ENCODE measurements at regions not wholly inside any gene's neighbourhood (a gene's known extent, or its start where the extent isn't known, plus 50 kb on each side); places are given as distances from the start of the nearest gene placed in this dataset.

DNA sequence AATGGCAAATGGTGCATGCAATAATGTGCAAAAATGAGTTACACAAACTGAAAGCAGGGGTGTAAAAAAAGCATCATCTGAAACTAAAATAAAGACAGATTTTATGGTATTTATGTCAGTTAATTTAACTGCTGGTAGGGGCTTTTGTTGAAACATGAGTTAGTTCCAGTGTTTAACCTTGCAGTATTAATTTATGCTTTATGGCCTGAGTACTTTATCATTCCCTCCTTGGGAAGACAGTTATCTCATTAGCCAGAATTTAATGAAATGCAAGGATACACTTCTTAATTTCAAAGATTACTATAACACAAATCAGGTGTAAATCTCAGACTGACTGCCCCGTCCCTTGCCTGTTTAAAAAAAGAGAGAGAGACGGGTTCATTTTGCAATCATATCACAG, 240.1 kb upstream of the MEIS2 start:
- Histone ChIP-seq H3K36me3 (no peaks in the 10 kb centered on the region), H3K27ac (no peak overlapping the region), H3K4me3 (no peak overlapping the region), H3K4me1 (no peaks in the 10 kb centered on the region), H3K27me3 (no peaks in the 10 kb centered on the region), H3K9me3 (replicated peaks) (no peaks in the 10 kb centered on the region)
- no peak for DNase-seq

DNA sequence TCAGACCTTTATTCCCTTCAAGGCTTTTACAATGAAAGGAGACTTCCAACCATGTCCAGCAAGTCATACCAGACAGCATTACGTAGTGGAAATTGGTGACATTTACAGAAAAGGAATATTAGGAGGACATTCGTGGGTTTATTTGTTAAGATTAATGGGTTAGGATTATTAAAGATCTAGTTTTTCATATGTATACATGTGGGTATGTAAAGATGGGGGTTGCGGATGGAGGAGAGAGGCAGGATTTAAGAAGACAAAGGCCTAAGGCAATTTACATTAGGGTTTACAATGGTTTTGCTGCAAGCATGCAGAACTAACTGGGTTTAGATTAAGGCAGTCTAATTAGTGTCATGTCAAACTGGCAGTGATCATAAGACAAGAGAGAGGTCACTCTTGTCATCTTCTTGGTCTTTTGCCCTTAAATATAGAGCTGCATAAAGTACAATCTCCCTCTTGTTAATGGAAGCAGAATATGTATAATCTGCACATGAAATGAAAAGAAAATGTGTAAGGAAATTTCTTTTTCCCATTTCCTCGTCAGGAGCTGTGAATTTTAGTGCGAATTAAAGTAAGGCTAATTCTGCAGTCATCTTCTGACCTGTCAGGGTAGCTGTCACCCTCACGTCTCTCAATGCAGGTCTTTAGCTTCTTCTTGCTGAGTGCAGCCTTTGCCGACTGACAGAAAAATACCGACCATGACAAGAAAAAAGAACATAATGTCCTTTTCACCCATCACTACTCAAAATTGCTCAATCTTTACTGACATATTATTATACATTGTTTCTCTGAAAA, 258.9 kb upstream of the MEIS2 start:
- Histone ChIP-seq H3K36me3 (no peaks in the 10 kb centered on the region), H3K4me3 (no peak overlapping the region), H3K27me3 (no peaks in the 10 kb centered on the region), H3K4me1 (no peaks in the 10 kb centered on the region), H3K27ac (no peak overlapping the region), H3K9me3 (replicated peaks) (no peaks in the 10 kb centered on the region)
- DNase-seq = no peak

DNA sequence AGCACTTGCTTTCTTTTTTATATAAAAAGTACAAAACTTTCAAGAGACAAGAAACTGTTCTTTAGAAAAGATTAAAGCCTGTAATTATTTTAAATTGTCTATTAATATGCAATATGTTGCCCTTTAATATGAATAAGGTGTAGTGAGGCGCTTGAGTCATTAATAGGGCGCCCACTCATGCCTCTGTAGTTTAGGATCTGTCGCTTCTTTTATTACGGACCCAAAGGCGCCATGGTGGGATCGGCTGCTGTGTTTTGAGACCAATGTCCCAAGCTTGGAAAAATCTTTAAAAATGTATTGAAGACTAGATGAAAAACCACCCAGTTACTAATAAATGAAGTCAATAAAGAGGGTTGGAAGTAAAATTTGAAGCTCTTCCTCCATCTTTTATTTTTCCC, 259.5 kb upstream of the MEIS2 start:
- no peak for DNase-seq
- Histone ChIP-seq H3K36me3 (no peaks in the 10 kb centered on the region), H3K27ac (no peak overlapping the region), H3K9me3 (replicated peaks) (no peaks in the 10 kb centered on the region), H3K27me3 (no peaks in the 10 kb centered on the region), H3K4me1 (no peaks in the 10 kb centered on the region), H3K4me3 (no peak overlapping the region)

DNA sequence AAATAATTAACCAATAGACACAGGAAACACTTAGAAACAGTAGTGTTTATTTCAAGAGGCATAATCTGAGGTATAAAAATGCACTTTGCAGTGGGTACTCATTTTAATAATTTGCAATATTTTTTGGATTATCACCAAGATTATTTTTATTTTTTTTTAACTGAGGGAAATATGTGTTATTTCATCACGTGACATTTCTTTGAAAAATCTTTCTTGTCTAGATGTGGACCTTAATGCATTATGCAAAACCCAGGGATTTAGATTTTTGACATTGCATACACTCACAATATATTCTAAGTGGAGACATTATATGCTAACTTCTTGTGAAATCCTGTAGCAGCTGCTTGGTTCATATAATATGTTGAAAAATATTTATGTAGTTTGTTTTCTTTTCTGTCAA, 260.4 kb upstream of the MEIS2 start:
- H3K9me3 ChIP-seq (replicated peaks) = no peaks in the 10 kb centered on the region
- no peak overlapping the region for H3K4me3 ChIP-seq
- H3K36me3 ChIP-seq = no peaks in the 10 kb centered on the region
- H3K27ac ChIP-seq = no peak overlapping the region
- no peaks in the 10 kb centered on the region for H3K27me3 ChIP-seq
- no peak for DNase-seq
- H3K4me1 ChIP-seq = no peaks in the 10 kb centered on the region

DNA sequence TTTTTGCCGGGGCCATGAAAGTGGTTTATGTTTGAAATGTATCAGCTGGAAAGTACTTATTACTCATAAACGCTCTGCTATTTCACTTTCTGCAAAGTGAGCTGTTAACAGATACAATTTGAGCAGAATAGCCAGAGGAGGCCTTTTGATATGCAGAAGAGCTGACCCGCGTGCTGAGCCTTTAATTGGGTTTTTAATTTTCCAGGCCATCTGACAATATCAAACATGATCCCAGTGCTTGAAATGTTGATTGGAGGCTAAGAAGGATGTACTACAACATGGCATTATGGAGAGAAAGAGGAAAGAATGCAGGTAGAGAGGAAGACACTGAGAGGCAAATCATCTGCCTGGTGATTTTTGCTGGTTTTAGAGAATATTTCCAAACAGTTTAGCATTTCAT, 261.3 kb upstream of the MEIS2 start:
- Histone ChIP-seq H3K4me1 (no peaks in the 10 kb centered on the region), H3K4me3 (no peak overlapping the region), H3K27ac (no peak overlapping the region), H3K36me3 (no peaks in the 10 kb centered on the region), H3K27me3 (no peaks in the 10 kb centered on the region), H3K9me3 (replicated peaks) (no peaks in the 10 kb centered on the region)
- DNase-seq = no peak

DNA sequence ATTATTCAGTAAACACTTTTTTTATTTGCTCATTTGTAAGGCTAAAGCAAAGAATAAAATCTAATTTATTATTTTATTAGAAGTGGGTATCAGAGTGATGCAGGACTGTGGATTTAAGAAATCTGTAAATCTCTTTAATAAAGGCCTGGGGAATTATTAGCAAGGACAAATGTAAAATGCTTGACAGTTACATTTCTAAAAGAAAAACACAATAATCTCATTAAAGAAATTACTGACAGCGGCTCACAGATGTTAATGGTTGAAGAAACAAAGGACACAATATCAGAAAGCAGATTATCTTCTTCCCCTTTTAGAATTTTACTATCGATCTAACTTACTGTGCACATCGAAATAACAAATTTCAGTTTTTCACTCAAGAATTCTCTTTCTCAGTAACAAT, 262.1 kb upstream of the MEIS2 start:
- H3K27ac ChIP-seq = no peak overlapping the region
- no peaks in the 10 kb centered on the region for H3K4me1 ChIP-seq

DNA sequence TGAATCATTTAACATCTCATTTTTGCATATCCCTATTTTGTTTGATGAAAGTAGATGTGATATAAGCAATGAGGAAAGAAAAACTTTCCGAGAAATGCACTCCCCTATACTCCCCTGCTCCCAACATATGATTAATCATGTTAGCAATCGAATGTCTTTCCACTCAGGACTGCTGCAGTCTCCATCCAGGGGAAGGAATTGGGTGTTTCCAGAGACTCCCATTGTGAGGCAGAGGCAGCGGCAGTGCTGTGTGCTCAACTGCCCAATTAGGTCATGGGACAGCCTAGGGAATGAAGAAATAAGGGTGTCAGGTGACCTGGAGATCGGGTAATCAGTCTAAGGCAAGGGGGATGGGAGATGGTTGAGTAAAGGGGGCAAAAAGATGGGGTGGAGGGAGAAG, 268.6 kb upstream of the MEIS2 start:
- no peak overlapping the region for H3K4me3 ChIP-seq
- no peaks in the 10 kb centered on the region for H3K27me3 ChIP-seq
- no peaks in the 10 kb centered on the region for H3K36me3 ChIP-seq
- H3K9me3 ChIP-seq (replicated peaks) = no peaks in the 10 kb centered on the region
- H3K4me1 ChIP-seq = no peaks in the 10 kb centered on the region
- DNase-seq = no peak
- no peak overlapping the region for H3K27ac ChIP-seq

More for the DNA sequence above, 262.1 kb upstream of the MEIS2 start:
- no peaks in the 10 kb centered on the region for H3K9me3 ChIP-seq (replicated peaks)
- no peaks in the 10 kb centered on the region for H3K36me3 ChIP-seq
- DNase-seq = no peak
- H3K4me3 ChIP-seq = no peak overlapping the region
- no peaks in the 10 kb centered on the region for H3K27me3 ChIP-seq

DNA sequence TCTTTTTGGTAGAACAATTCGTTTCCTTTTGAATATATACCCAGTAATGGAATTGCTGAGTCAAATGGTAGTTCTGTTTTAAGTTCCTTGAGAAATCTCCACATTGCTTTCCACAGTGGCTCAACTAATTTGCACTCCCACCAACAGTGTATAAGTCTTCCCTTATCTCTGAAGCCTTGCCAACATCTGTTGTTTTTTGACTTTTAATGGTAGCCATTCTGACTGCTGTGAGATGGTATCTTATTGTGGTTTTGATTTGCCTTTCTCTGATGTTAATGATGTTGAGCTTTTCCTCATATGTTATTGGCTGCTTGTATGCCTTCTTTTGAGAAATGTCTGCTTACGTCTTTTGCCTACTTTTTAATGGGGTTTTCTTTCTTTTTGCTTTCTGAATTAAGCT, 270.6 kb upstream of the MEIS2 start:
- Histone ChIP-seq H3K4me1 (no peaks in the 10 kb centered on the region), H3K9me3 (replicated peaks) (no peaks in the 10 kb centered on the region), H3K4me3 (no peak overlapping the region), H3K36me3 (no peaks in the 10 kb centered on the region), H3K27me3 (no peaks in the 10 kb centered on the region), H3K27ac (no peak overlapping the region)
- DNase-seq = no peak

DNA sequence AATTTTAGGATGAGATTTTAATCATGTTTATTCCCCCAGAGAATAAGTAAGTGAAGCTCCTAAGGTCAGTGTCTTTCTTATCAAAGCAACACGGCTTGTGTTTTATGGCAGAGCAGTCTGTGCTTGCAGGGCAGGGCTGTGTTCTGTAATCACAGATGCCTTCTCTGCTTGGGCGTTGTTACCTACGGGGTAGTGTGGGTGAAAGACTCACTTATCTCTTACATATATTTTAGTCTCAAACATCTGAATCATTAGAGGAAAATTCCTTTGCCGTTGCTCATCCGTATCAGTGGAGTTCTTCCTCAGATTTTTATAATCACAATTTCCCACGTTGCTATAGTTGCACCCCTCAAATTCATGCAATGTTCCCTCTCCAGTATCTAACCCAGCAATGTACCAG, 271.7 kb upstream of the MEIS2 start:
- H3K4me1 ChIP-seq = no peaks in the 10 kb centered on the region
- H3K9me3 ChIP-seq (replicated peaks) = no peaks in the 10 kb centered on the region
- H3K4me3 ChIP-seq = no peak overlapping the region
- H3K27ac ChIP-seq = no peak overlapping the region
- H3K27me3 ChIP-seq = no peaks in the 10 kb centered on the region
- DNase-seq = no peak
- H3K36me3 ChIP-seq = no peaks in the 10 kb centered on the region

DNA sequence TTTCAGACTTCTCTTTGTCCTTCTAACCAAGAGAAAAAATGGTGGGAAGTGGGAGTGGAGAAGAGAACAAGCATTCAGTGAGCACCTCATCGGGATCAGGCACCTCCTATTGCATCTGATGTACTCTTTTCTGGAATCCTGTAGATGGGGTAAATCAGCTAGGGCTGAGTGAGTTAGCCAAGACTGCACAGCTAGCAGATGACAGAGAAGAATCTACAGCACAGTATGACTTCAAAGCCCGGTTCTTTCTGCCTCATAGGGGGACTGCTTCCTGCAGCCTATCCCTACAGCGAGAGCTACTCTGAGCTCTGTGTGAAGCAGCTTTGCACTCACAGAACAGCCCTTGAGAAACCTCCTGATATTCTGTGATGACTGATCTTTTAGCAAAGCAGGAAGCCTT, 275.2 kb upstream of the MEIS2 start:
- Histone ChIP-seq H3K27me3 (no peaks in the 10 kb centered on the region), H3K27ac (no peak overlapping the region), H3K4me1 (no peaks in the 10 kb centered on the region), H3K4me3 (no peak overlapping the region), H3K36me3 (no peaks in the 10 kb centered on the region), H3K9me3 (replicated peaks) (no peaks in the 10 kb centered on the region)
- DNase-seq = no peak

DNA sequence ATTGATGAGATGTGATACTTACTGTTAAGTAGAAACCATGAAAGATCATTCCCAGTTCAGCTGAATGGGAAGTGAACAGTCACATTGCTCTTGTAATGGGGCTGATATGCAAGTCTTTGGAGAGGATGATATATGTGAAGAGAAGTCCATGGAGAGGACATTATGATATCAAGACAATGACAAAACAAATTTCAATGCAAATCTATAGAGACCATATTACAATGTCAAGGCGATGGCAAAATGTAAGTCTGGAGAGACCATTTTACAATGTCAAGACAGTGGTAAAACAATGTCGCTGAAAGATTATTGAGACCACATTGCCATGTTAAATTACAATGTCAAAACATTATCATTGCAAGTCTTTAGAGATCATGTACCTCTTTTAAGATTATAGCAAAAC, 277.1 kb upstream of the MEIS2 start:
- no peaks in the 10 kb centered on the region for H3K27me3 ChIP-seq
- no peaks in the 10 kb centered on the region for H3K4me1 ChIP-seq
- no peaks in the 10 kb centered on the region for H3K9me3 ChIP-seq (replicated peaks)
- H3K4me3 ChIP-seq = no peak overlapping the region
- no peak overlapping the region for H3K27ac ChIP-seq
- no peaks in the 10 kb centered on the region for H3K36me3 ChIP-seq
- DNase-seq = no peak

DNA sequence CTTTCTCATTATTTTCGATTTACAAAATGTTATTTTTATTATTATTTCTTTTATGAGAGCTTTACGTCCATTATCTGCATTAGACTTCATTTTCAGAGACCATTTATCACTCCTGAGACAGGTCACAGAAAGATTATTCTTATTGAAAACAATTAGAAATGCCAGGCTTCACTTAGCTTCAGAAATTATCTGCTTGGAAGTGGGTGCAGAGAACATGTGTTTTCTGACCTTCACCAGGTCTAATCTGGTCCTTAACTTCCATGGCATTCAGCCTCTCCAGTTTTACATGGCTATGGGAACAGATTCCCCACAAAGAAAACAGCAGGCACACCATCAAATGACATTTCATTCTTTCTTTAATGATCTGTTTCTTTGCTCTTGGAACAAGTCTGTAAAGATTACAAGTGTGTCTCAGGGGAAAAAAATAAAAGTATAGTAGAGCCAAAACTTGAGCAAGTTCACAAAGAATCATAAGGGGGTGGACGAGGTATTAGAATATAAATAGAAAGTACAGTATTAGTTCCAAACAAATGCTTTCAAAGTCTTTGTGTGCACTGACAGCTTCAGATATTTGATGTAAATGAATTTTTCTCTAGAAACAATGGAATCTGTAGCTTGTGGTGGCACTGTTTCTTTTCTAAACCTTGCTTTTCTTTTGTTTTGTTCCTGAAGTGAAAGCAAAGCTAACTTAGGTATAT, 294.2 kb upstream of the MEIS2 start:
- DNase-seq = no peak
- no peaks in the 10 kb centered on the region for H3K27me3 ChIP-seq
- no peaks in the 10 kb centered on the region for H3K9me3 ChIP-seq (replicated peaks)
- H3K27ac ChIP-seq = no peak overlapping the region
- no peaks in the 10 kb centered on the region for H3K36me3 ChIP-seq
- H3K4me1 ChIP-seq = no peaks in the 10 kb centered on the region
- H3K4me3 ChIP-seq = no peak overlapping the region

DNA sequence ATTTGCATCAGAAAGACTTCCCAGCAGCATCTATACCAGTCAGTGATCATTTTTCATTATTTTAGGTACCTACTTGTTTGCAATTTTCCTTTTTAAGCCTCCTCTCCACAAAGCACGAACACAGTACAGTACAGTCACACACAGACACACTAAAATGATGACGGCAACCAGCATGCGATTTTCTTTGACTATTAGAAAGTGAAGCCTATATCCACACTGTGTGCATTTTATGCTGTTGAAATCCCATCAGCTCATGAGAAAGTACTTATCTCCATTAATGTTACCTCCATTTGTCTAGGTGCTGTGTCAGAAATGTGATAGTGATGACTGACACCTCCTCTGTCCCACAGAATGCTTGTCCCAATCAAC, 294.7 kb upstream of the MEIS2 start:
- Histone ChIP-seq H3K27me3 (no peaks in the 10 kb centered on the region), H3K9me3 (replicated peaks) (no peaks in the 10 kb centered on the region), H3K4me3 (no peak overlapping the region), H3K27ac (no peak overlapping the region), H3K4me1 (no peaks in the 10 kb centered on the region), H3K36me3 (no peaks in the 10 kb centered on the region)
- no peak for DNase-seq

DNA sequence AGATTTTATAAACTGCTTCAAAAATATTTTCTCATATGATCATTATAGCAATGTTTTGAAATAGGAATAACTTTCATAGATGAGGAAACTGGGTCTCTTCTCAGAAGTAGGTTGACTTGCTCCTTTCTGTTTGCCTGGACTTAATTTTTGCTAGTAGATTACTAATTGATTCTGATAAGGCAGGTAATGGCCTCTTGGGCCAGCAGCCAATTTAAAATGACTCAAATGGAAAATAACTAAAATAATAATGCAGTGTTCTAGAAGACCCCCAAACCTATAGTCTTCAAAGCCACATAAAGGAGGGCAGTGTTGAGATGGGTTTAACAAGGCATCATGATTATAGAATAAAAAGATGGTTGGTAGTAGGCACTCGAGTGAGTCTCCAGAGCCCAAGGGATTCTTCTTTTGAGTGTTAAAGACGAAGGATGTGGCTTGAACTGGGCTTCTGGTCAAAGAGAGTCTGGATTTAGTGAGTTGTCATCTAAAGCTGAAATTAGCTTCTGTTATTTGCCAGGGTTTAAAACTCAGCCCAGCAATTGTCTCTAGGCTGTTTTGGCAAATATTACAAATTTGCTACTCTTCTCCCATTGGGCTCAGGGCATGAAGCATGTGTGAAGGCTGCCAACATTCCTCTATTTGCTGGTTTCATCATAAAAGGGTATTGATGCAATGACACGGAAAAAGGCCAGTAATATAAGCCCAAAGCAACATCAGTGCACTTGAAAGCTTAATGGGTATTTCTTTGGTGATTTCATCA, 297.1 kb upstream of the MEIS2 start:
- no peaks in the 10 kb centered on the region for H3K36me3 ChIP-seq
- no peak overlapping the region for H3K27ac ChIP-seq
- H3K9me3 ChIP-seq (replicated peaks) = no peaks in the 10 kb centered on the region
- H3K4me3 ChIP-seq = no peak overlapping the region
- H3K27me3 ChIP-seq = no peaks in the 10 kb centered on the region
- H3K4me1 ChIP-seq = no peaks in the 10 kb centered on the region
- no peak for DNase-seq

DNA sequence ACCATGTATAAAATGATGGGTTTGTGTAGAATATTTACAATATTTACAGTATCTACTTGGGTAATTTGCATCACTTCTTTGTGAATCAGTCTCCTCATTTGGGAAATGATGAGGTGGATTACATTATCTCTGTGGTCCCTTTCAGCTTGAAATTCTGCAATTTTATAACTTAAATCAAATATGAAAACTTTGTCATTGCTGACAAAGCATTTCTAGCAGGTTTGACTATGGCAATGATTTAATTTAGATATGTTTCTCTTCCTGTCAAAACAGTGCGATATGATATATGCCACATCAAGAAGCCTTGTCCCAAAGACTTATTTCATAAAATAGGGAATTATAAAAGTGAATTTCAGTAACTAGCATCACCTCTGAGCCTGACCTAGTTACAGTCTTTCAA, 315.8 kb upstream of the MEIS2 start:
- Histone ChIP-seq H3K9me3 (replicated peaks) (no peaks in the 10 kb centered on the region), H3K4me3 (no peak overlapping the region), H3K27me3 (no peaks in the 10 kb centered on the region), H3K27ac (no peak overlapping the region), H3K36me3 (no peaks in the 10 kb centered on the region), H3K4me1 (no peaks in the 10 kb centered on the region)
- DNase-seq = no peak
